ENCODE measurements at regions not wholly inside any gene's neighbourhood (a gene's known extent, or its start where the extent isn't known, plus 50 kb on each side); places are given as distances from the start of the nearest gene placed in this dataset.

- TF ChIP-seq, protein P1, sequence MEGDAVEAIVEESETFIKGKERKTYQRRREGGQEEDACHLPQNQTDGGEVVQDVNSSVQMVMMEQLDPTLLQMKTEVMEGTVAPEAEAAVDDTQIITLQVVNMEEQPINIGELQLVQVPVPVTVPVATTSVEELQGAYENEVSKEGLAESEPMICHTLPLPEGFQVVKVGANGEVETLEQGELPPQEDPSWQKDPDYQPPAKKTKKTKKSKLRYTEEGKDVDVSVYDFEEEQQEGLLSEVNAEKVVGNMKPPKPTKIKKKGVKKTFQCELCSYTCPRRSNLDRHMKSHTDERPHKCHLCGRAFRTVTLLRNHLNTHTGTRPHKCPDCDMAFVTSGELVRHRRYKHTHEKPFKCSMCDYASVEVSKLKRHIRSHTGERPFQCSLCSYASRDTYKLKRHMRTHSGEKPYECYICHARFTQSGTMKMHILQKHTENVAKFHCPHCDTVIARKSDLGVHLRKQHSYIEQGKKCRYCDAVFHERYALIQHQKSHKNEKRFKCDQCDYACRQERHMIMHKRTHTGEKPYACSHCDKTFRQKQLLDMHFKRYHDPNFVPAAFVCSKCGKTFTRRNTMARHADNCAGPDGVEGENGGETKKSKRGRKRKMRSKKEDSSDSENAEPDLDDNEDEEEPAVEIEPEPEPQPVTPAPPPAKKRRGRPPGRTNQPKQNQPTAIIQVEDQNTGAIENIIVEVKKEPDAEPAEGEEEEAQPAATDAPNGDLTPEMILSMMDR (IDR thresholded peaks at IDR 0.05): no peak
- no peak for TF ChIP-seq POLR2A (IDR thresholded peaks at IDR 0.05)
Measured at GRCh38 chr1:221886311-221886710, 144.4 kb upstream of the DUSP10 start.

Measured in uterus (tissue), 2 donors.